A549 (cell line): ENCODE measurements at regions not wholly inside any gene's neighbourhood (a gene's known extent, or its start where the extent isn't known, plus 50 kb on each side); places are given as distances from the start of the nearest gene placed in this dataset.

Experiments used
- CTCF ChIP-seq: fragments of >200 bp; sonication (Bioruptor Twin); formaldehyde crosslinking; IDR thresholded peaks from 3 replicates; pipeline ENCODE4 v1.5.1; 2016
- ELK1 ChIP-seq: fragments of 150-350 bp; IDR thresholded peaks from 2 replicates; pipeline ENCODE4 v1.6.1; 2014; ENCODE audit warnings: low read depth, mild to moderate bottlenecking, low read length
- EP300 ChIP-seq, 2 experiments: fragments of >200 bp; sonication (Bioruptor Twin); formaldehyde crosslinking; IDR thresholded peaks; 2 replicates in 1 of 2; 3 replicates in 1 of 2; pipeline ENCODE4 v1.6.1; 2016 to 2017
- JUN ChIP-seq, 2 experiments: fragments of >200 bp; sonication (Bioruptor Twin); formaldehyde crosslinking; IDR thresholded peaks; 2 replicates in 1 of 2; 3 replicates in 1 of 2; pipeline ENCODE4 v1.6.1; 2016 to 2017
- KDM1A ChIP-seq: fragments of 200-600 bp; sonication (generic); IDR thresholded peaks from 2 replicates; pipeline ENCODE4 v1.6.1; 2016; ENCODE audit warnings: low read depth, mild to moderate bottlenecking
- PHF8 ChIP-seq: fragments of 200-600 bp; sonication (generic); IDR thresholded peaks from 2 replicates; pipeline ENCODE4 v1.6.1; 2016; ENCODE audit warnings: low read depth, mild to moderate bottlenecking, antibody characterized with exemption, moderate library complexity, borderline replicate concordance
- POLR2A ChIP-seq: IDR thresholded peaks from 2 replicates; pipeline ENCODE4 v1.6.1; 2012; ENCODE audit warnings: mild to moderate bottlenecking, low read length
- RCOR1 ChIP-seq: fragments of 150-350 bp; IDR thresholded peaks from 2 replicates; pipeline ENCODE4 v1.6.1; 2014; ENCODE audit warnings: antibody characterized with exemption, low read length, low read depth
- RFX5 ChIP-seq: fragments of 450-650 bp; IDR thresholded peaks from 2 replicates; pipeline ENCODE4 v1.7.1; 2014; ENCODE audit warnings: antibody characterized with exemption, mild to moderate bottlenecking, moderate library complexity
- USF2 ChIP-seq: fragments of 450-650 bp; IDR thresholded peaks from 2 replicates; pipeline ENCODE4 v1.6.1; 2014; ENCODE audit warnings: antibody characterized with exemption

GRCh38 chr13:105764486-105764885, 771.0 kb downstream of the EFNB2 start:
- no peak for TF ChIP-seq CTCF
- no peak for TF ChIP-seq USF2
- TF ChIP-seq PHF8: no peak
- TF ChIP-seq EP300 (IDR thresholded peaks at IDR 0.05): no peak
- no peak for TF ChIP-seq POLR2A
- no peak for TF ChIP-seq RCOR1
- TF ChIP-seq RFX5: no peak
- TF ChIP-seq ELK1: no peak
- no peak for TF ChIP-seq KDM1A
- no peak for TF ChIP-seq JUN (IDR thresholded peaks at IDR 0.05)
